Thyroid gland (tissue), 4 donors: ENCODE measurements at regions not wholly inside any gene's neighbourhood (a gene's known extent, or its start where the extent isn't known, plus 50 kb on each side); places are given as distances from the start of the nearest gene placed in this dataset.

Experiments
- CTCF ChIP-seq, 6 experiments: fragments of 200-600 bp in 3 of 6; fragments of 450-650 bp in 3 of 6; sonication (generic) in 3 of 6; IDR thresholded peaks; one replicate each; pipeline ENCODE4 v1.5.1; 2016 to 2019; ENCODE audit warnings: antibody characterized with exemption in 6 of 6, mild to moderate bottlenecking in 2 of 6, inconsistent platforms in 1 of 6, moderate library complexity in 1 of 6
- POLR2A ChIP-seq, 2 donors: fragments of 450-650 bp; IDR thresholded peaks; one replicate each; pipeline ENCODE4 v1.6.1; 2017; ENCODE audit warnings: antibody characterized with exemption in 2 of 2, mild to moderate bottlenecking in 2 of 2, moderate library complexity in 1 of 2

GRCh38 chr4:18973296-18973695, 951.7 kb upstream of the LCORL start:
- TF ChIP-seq CTCF (IDR thresholded peaks at IDR 0.05) (no peak), POLR2A (IDR thresholded peaks at IDR 0.05) (no peak)
